ENCODE measurements at regions not wholly inside any gene's neighbourhood (a gene's known extent, or its start where the extent isn't known, plus 50 kb on each side); places are given as distances from the start of the nearest gene placed in this dataset.
"Not testable (repeated sequence)": the region's sequence is repeated elsewhere in the genome, so short reads cannot be mapped to it uniquely, and the experiment has no call there.

GRCh38 chr5:9786380-9787360, 156.5 kb upstream of the TAS2R1 start:
- DNase-seq: peak; percentile 50 to 57

GRCh38 chr5:9785751-9786150, 155.6 kb upstream of the TAS2R1 start:
- no peak for DNase-seq

- no peak for DNase-seq
Observed at GRCh38 chr5:9784231-9784630, 154.1 kb upstream of the TAS2R1 start.

- no peak for DNase-seq
Observed at GRCh38 chr5:9782826-9783560, 152.8 kb upstream of the TAS2R1 start.

GRCh38 chr5:9781890-9782289, 151.7 kb upstream of the TAS2R1 start:
- DNase-seq: no peak

GRCh38 chr5:9781275-9781674, 151.1 kb upstream of the TAS2R1 start:
- no peak for DNase-seq

- DNase-seq: no peak
Observed at GRCh38 chr5:9780501-9780900, 150.3 kb upstream of the TAS2R1 start.

GRCh38 chr5:9776525-9776924, 146.4 kb upstream of the TAS2R1 start:
- DNase-seq: no peak

GRCh38 chr5:9775339-9775738, 145.2 kb upstream of the TAS2R1 start:
- no peak for DNase-seq

GRCh38 chr5:9774472-9775079, 144.4 kb upstream of the TAS2R1 start:
- DNase-seq: peak; percentile 6 to 48

- no peak for DNase-seq
Observed at GRCh38 chr5:9771079-9771478, 140.9 kb upstream of the TAS2R1 start.

- DNase-seq: no peak
Observed at GRCh38 chr5:9766581-9766980, 136.4 kb upstream of the TAS2R1 start.

- DNase-seq: no peak
Observed at GRCh38 chr5:9765419-9766140, 135.4 kb upstream of the TAS2R1 start.

- no peak for DNase-seq
Observed at GRCh38 chr5:9761706-9762105, 131.6 kb upstream of the TAS2R1 start.

GRCh38 chr5:9752670-9753069, 122.5 kb upstream of the TAS2R1 start:
- not testable (repeated sequence) for DNase-seq

GRCh38 chr5:9743507-9743906, 113.4 kb upstream of the TAS2R1 start:
- DNase-seq: no peak

GRCh38 chr5:9742848-9743247, 112.7 kb upstream of the TAS2R1 start:
- no peak for DNase-seq

- DNase-seq: peak in 1 of 2 experiments; percentile 3
Observed at GRCh38 chr5:9739135-9739534, 109.0 kb upstream of the TAS2R1 start.

GRCh38 chr5:9737265-9737664, 107.1 kb upstream of the TAS2R1 start:
- DNase-seq: no peak

- no peak for DNase-seq
Observed at GRCh38 chr5:9733486-9733885, 103.3 kb upstream of the TAS2R1 start.

- no peak for DNase-seq
Observed at GRCh38 chr5:9731159-9731558, 101.0 kb upstream of the TAS2R1 start.

GRCh38 chr5:9728261-9728660, 98.1 kb upstream of the TAS2R1 start:
- DNase-seq: no peak

GRCh38 chr5:9726931-9727330, 96.8 kb upstream of the TAS2R1 start:
- DNase-seq: no peak
